Loucy (cell line): ENCODE measurements at regions not wholly inside any gene's neighbourhood (a gene's known extent, or its start where the extent isn't known, plus 50 kb on each side); places are given as distances from the start of the nearest gene placed in this dataset.

ENCODE experiments used
- CTCF ChIP-seq: fragments of 200-600 bp; sonication (generic); conservative IDR thresholded peaks from 2 replicates; pipeline ENCODE4 v1.5.1; 2014; ENCODE audit warnings: mild to moderate bottlenecking, antibody characterized with exemption, low read length
- EZH2phosphoT487 ChIP-seq: fragments of 200-600 bp; IDR thresholded peaks from 2 replicates; pipeline ENCODE4 v1.6.1; 2018; ENCODE audit warnings: antibody characterized with exemption, mild to moderate bottlenecking, moderate library complexity, borderline replicate concordance

GRCh38 chr18:75762758-75763157 lies 335.3 kb upstream of the SMIM21 start:
- no peak for TF ChIP-seq CTCF
- no peak for TF ChIP-seq EZH2phosphoT487
